H1 (cell line): ENCODE measurements at regions not wholly inside any gene's neighbourhood (a gene's known extent, or its start where the extent isn't known, plus 50 kb on each side); places are given as distances from the start of the nearest gene placed in this dataset.

ENCODE experiments used
- SAP30 ChIP-seq: fragments of 300-600 bp; sonication (generic); IDR thresholded peaks from 2 replicates; pipeline ENCODE4 v1.7.1; 2012; ENCODE audit warnings: low read length, moderate library complexity, mild to moderate bottlenecking, inconsistent platforms; ENCODE audit not compliant: insufficient read depth, insufficient replicate concordance

GRCh38 chr12:47391566-47391965 is 311.8 kb upstream of the AMIGO2 start (continued):
- no peak for TF ChIP-seq SAP30
